ENCODE measurements at regions not wholly inside any gene's neighbourhood (a gene's known extent, or its start where the extent isn't known, plus 50 kb on each side); places are given as distances from the start of the nearest gene placed in this dataset.

GRCh38 chr2:236403125-236403524 lies 138.9 kb upstream of the ASB18 start:
- ChIA-PET POLR2A (no interaction called here), CTCF (ENCODE audit: low intra/inter-chr PET ratio, low total read pairs) (no interaction called here)
- H2AFZ ChIP-seq (ENCODE audit: low read length), result no peak overlapping the region
- WGBS (ENCODE audit: low lambda C conversion rate), result 44% methylated on average over 4 of the region's 4 CpGs
- no peaks in the 10 kb centered on the region for H4K20me1 ChIP-seq (ENCODE audit: insufficient read depth, low read length)
- no TSS peak for BruUV-seq (replicated peaks)
- H3K9me3 ChIP-seq (ENCODE audit: low read length), result no peaks in the 10 kb centered on the region
- no peak for DNase-seq (ENCODE audit: low spot score)
- no peak overlapping the region for H3K4me3 ChIP-seq (replicated peaks in 1 of 3; ENCODE audit: insufficient read depth in 1 of 3, low read depth in 2 of 3, low read length in 3 of 3)
- H3K36me3 ChIP-seq (replicated peaks in 1 of 2; ENCODE audit: control insufficient read depth in 1 of 2, insufficient read depth in 2 of 2, low read length in 2 of 2), result no peaks in the 10 kb centered on the region
- no peak for FAIRE-seq
- H3K27me3 ChIP-seq (ENCODE audit: control insufficient read depth in 1 of 2, insufficient read depth in 2 of 2, low read length in 2 of 2), result peaks cover 8 to 61% of the 10 kb centered on the region in 2 experiments
- H3K4me2 ChIP-seq (ENCODE audit: low read depth, low read length), result no peak overlapping the region
- no peak for ATAC-seq
- in situ Hi-C loops (cut with HindIII; ENCODE audit: extremely low pct_ligation_motif_present, low pct_unique_long_range_greater_than_20kb) (no loop called here), intact Hi-C loops (cut with micrococcal nuclease; ENCODE audit: unreplicated experiment) (no loop called here)
- H3K4me1 ChIP-seq (ENCODE audit: insufficient read depth, low read length), result peaks cover 7% of the 10 kb centered on the region; the same call in 1 of the 2 replicates
- H3K9ac ChIP-seq (ENCODE audit: insufficient read depth, low read depth, low read length), result no peak overlapping the region
- H3K27ac ChIP-seq (ENCODE audit: extremely low read length, insufficient read depth, low read length), result no peak overlapping the region
- H3K79me2 ChIP-seq (ENCODE audit: insufficient read depth, low read length), result no peaks in the 10 kb centered on the region
- TF ChIP-seq HNRNPUL1 (IDR thresholded peaks at IDR 0.05; ENCODE audit: low read depth, low read length) (no peak), ZNF33B (CRISPR knock-in tag; IDR thresholded peaks at IDR 0.05) (no peak), ZNF616 (CRISPR knock-in tag; IDR thresholded peaks at IDR 0.05; ENCODE audit: low read depth) (no peak), MAZ (IDR thresholded peaks at IDR 0.05; ENCODE audit: borderline replicate concordance, low read depth, low read length) (no peak), MAZ (CRISPR knock-in tag; IDR thresholded peaks at IDR 0.05; ENCODE audit: low read depth) (no peak), TFAP4 (IDR thresholded peaks at IDR 0.05; ENCODE audit: borderline replicate concordance, low read depth) (no peak), ZNF224 (CRISPR knock-in tag; IDR thresholded peaks at IDR 0.05) (no peak), ZBTB40 (IDR thresholded peaks at IDR 0.05) (no peak), ZBTB40 (CRISPR knock-in tag; IDR thresholded peaks at IDR 0.05) (no peak), ELF4 (CRISPR knock-in tag; IDR thresholded peaks at IDR 0.05; ENCODE audit: borderline replicate concordance) (no peak), BORCS8-MEF2B (CRISPR knock-in tag; IDR thresholded peaks at IDR 0.05) (no peak), ARNTL (CRISPR knock-in tag; IDR thresholded peaks at IDR 0.05) (no peak), POLR2AphosphoS5 (IDR thresholded peaks at IDR 0.05; ENCODE audit: low read depth, low read length) (no peak), KLF12 (CRISPR knock-in tag; IDR thresholded peaks at IDR 0.05; ENCODE audit: borderline replicate concordance) (no peak), ZBTB2 (CRISPR knock-in tag; IDR thresholded peaks at IDR 0.05; ENCODE audit: low read depth) (no peak), ZNF746 (CRISPR knock-in tag; IDR thresholded peaks at IDR 0.05) (no peak)
